ENCODE measurements at regions not wholly inside any gene's neighbourhood (a gene's known extent, or its start where the extent isn't known, plus 50 kb on each side); places are given as distances from the start of the nearest gene placed in this dataset.

- Histone ChIP-seq H3K4me3 (ENCODE audit: low read length in 3 of 3) (no peak overlapping the region), H3K27me3 (ENCODE audit: control insufficient read depth, insufficient read depth, low read length) (no peaks in the 10 kb centered on the region), H3K27ac (ENCODE audit: low read depth in 2 of 2, low read length in 2 of 2) (no peak overlapping the region), H3K36me3 (ENCODE audit: control insufficient read depth in 2 of 3, insufficient read depth in 3 of 3, low read length in 3 of 3) (no peaks in the 10 kb centered on the region), H3K4me1 (ENCODE audit: control insufficient read depth in 2 of 3, insufficient read depth in 2 of 3, low read depth in 1 of 3, low read length in 3 of 3) (peaks cover 8 to 20% (median 11%) of the 10 kb centered on the region in 3 donors), H3K9me3 (ENCODE audit: control insufficient read depth in 2 of 3, insufficient read depth in 1 of 3, low read length in 3 of 3) (no peaks in the 10 kb centered on the region), H3K9ac (ENCODE audit: low read length in 3 of 3) (no peak overlapping the region)
- FAIRE-seq = no peak
- peak in 1 of 5 donors; percentile 77 for DNase-seq
- intact Hi-C loops (cut with DNase I) = no loop called here
- no peak for TF ChIP-seq CTCF (IDR thresholded peaks at IDR 0.05; ENCODE audit: borderline replicate concordance, extremely low read depth, insufficient read depth)
These were observed 55.7 kb downstream of the CXCR4 start for GRCh38 chr2:136062066-136062837.

GRCh38 chr2:136060416-136060815 lies 57.5 kb downstream of the CXCR4 start:
- no peak overlapping the region for H3K27ac ChIP-seq (ENCODE audit: low read depth in 2 of 2, low read length in 2 of 2)
- DNase-seq (no peak), FAIRE-seq (no peak)
- H3K4me3 ChIP-seq (ENCODE audit: low read length in 3 of 3) = no peak overlapping the region
- peaks cover 4 to 13% (median 5%) of the 10 kb centered on the region in 3 donors for H3K4me1 ChIP-seq (ENCODE audit: control insufficient read depth in 2 of 3, insufficient read depth in 2 of 3, low read depth in 1 of 3, low read length in 3 of 3)
- no peaks in the 10 kb centered on the region for H3K9me3 ChIP-seq (ENCODE audit: control insufficient read depth in 2 of 3, insufficient read depth in 1 of 3, low read length in 3 of 3)
- no peak for TF ChIP-seq CTCF (IDR thresholded peaks at IDR 0.05; ENCODE audit: borderline replicate concordance, extremely low read depth, insufficient read depth)
- H3K36me3 ChIP-seq (ENCODE audit: control insufficient read depth in 2 of 3, insufficient read depth in 3 of 3, low read length in 3 of 3) = no peaks in the 10 kb centered on the region
- no peak overlapping the region for H3K9ac ChIP-seq (ENCODE audit: low read length in 3 of 3)
- no peaks in the 10 kb centered on the region for H3K27me3 ChIP-seq (ENCODE audit: control insufficient read depth, insufficient read depth, low read length)
- intact Hi-C loops (cut with DNase I) = no loop called here

- DNase-seq (peak in 1 of 5 donors; percentile 55), FAIRE-seq (no peak)
- Histone ChIP-seq H3K9me3 (ENCODE audit: control insufficient read depth in 2 of 3, insufficient read depth in 1 of 3, low read length in 3 of 3) (no peaks in the 10 kb centered on the region), H3K36me3 (ENCODE audit: control insufficient read depth in 2 of 3, insufficient read depth in 3 of 3, low read length in 3 of 3) (no peaks in the 10 kb centered on the region), H3K27ac (ENCODE audit: low read depth in 2 of 2, low read length in 2 of 2) (no peak overlapping the region), H3K27me3 (ENCODE audit: control insufficient read depth, insufficient read depth, low read length) (no peaks in the 10 kb centered on the region), H3K9ac (ENCODE audit: low read length in 3 of 3) (no peak overlapping the region), H3K4me1 (ENCODE audit: control insufficient read depth in 2 of 3, insufficient read depth in 2 of 3, low read depth in 1 of 3, low read length in 3 of 3) (peaks cover 3 to 8% (median 4%) of the 10 kb centered on the region in 3 donors), H3K4me3 (ENCODE audit: low read length in 3 of 3) (no peak overlapping the region)
- intact Hi-C loops (cut with DNase I) = no loop called here
- no peak for TF ChIP-seq CTCF (IDR thresholded peaks at IDR 0.05; ENCODE audit: borderline replicate concordance, extremely low read depth, insufficient read depth)
These were observed 58.9 kb downstream of the CXCR4 start for GRCh38 chr2:136059036-136059472.
